DND-41 (cell line): ENCODE measurements at regions not wholly inside any gene's neighbourhood (a gene's known extent, or its start where the extent isn't known, plus 50 kb on each side); places are given as distances from the start of the nearest gene placed in this dataset.

Experiments used
- ATAC-seq: fragments of 200-7000 bp; cut with Tn5 transposase; 3 replicates; pipeline ENCODE4 v1.9.1; 2021; ENCODE audit warnings: low read depth; ENCODE audit not compliant: insufficient read depth
- DNase-seq: peaks from one replicate; pipeline ENCODE4 v3.0.0-alpha.2; 2020
- H2AFZ ChIP-seq: 2 replicates; pipeline ENCODE4 v1.6.0; 2012; ENCODE audit warnings: low read depth, low read length
- H3K27ac ChIP-seq: 2 replicates; pipeline ENCODE4 v1.5.1; 2012; ENCODE audit warnings: low read length, inconsistent platforms
- H3K27me3 ChIP-seq: fragments of 200-600 bp; sonication (generic); 2 replicates; pipeline ENCODE4 v1.6.0; 2012; ENCODE audit warnings: low read length, mild to moderate bottlenecking, inconsistent platforms; ENCODE audit not compliant: insufficient read depth, poor library complexity
- H3K36me3 ChIP-seq: 2 replicates; pipeline ENCODE4 v1.5.1; 2012; ENCODE audit warnings: low read length, inconsistent platforms; ENCODE audit not compliant: insufficient read depth
- H3K4me1 ChIP-seq: 2 replicates; pipeline ENCODE4 v1.5.1; 2012; ENCODE audit warnings: mild to moderate bottlenecking, low read length; ENCODE audit not compliant: insufficient read depth
- H3K4me2 ChIP-seq: 2 replicates; pipeline ENCODE4 v1.6.0; 2012; ENCODE audit warnings: mild to moderate bottlenecking, moderate library complexity, low read length, inconsistent platforms; ENCODE audit not compliant: insufficient read depth
- H3K4me3 ChIP-seq, 2 experiments: fragments of 200-600 bp in 1 of 2; shearing (Covaris generic) in 1 of 2; 2 replicates each; pipeline ENCODE4 v1.5.1; 2012 to 2016; ENCODE audit warnings: inconsistent platforms in 2 of 2, low read length in 2 of 2, mild to moderate bottlenecking in 2 of 2, low read depth in 1 of 2, moderate library complexity in 1 of 2
- H3K79me2 ChIP-seq: 2 replicates; pipeline ENCODE4 v1.6.0; 2012; ENCODE audit warnings: low read length, inconsistent platforms; ENCODE audit not compliant: insufficient read depth
- H3K9ac ChIP-seq: 2 replicates; pipeline ENCODE4 v1.6.0; 2012; ENCODE audit warnings: low read depth, mild to moderate bottlenecking, inconsistent platforms, low read length, moderate library complexity
- H3K9me3 ChIP-seq: 2 replicates; pipeline ENCODE4 v1.5.1; 2012; ENCODE audit warnings: low read length, moderate library complexity, mild to moderate bottlenecking, inconsistent platforms; ENCODE audit not compliant: insufficient read depth, severe bottlenecking
- H4K20me1 ChIP-seq: 2 replicates; pipeline ENCODE4 v1.6.0; 2012; ENCODE audit warnings: low read length; ENCODE audit not compliant: insufficient read depth
- EZH2 ChIP-seq: IDR thresholded peaks from 3 replicates; pipeline ENCODE4 v1.6.1; 2012; ENCODE audit warnings: borderline replicate concordance, low read depth, mild to moderate bottlenecking, moderate library complexity, low read length, inconsistent platforms; ENCODE audit not compliant: severe bottlenecking
- TF ChIP-seq, protein P1 (sequence below): IDR thresholded peaks from 2 replicates; pipeline ENCODE4 v1.5.1; 2012; ENCODE audit warnings: borderline replicate concordance, low read length, moderate library complexity, mild to moderate bottlenecking; ENCODE audit not compliant: poor library complexity, severe bottlenecking; ENCODE audit errors: extremely low read depth

DNA sequence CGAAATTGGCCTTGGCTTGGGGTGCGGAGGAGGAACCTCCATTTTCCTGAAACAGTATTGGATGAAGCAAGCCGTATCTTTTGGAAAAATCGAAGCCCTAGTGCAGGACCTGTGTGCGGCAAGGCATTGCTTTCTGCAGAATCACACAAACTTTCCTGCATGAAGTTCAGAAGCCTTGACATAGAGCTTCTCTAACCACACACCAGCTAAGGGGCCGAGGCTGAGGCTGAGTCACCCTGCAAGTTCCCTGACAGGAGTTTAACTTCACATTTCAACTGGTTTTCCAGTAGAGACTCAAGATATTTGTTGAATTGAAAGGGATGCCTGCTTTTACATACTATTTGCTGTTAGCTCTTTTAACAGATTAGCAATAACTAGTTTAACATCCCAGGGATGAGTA is 67.8 kb downstream of the TCF20 start:
- no peaks in the 10 kb centered on the region for H3K4me1 ChIP-seq
- H4K20me1 ChIP-seq, result peaks cover 78% of the 10 kb centered on the region
- H3K27me3 ChIP-seq, result no peaks in the 10 kb centered on the region
- no peak for TF ChIP-seq EZH2
- TF ChIP-seq, protein P1, sequence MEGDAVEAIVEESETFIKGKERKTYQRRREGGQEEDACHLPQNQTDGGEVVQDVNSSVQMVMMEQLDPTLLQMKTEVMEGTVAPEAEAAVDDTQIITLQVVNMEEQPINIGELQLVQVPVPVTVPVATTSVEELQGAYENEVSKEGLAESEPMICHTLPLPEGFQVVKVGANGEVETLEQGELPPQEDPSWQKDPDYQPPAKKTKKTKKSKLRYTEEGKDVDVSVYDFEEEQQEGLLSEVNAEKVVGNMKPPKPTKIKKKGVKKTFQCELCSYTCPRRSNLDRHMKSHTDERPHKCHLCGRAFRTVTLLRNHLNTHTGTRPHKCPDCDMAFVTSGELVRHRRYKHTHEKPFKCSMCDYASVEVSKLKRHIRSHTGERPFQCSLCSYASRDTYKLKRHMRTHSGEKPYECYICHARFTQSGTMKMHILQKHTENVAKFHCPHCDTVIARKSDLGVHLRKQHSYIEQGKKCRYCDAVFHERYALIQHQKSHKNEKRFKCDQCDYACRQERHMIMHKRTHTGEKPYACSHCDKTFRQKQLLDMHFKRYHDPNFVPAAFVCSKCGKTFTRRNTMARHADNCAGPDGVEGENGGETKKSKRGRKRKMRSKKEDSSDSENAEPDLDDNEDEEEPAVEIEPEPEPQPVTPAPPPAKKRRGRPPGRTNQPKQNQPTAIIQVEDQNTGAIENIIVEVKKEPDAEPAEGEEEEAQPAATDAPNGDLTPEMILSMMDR, result no peak
- no peaks in the 10 kb centered on the region for H3K9me3 ChIP-seq
- H3K79me2 ChIP-seq, result peaks cover 98% of the 10 kb centered on the region
- H3K9ac ChIP-seq, result no peak overlapping the region
- no peak overlapping the region for H3K27ac ChIP-seq
- H3K4me2 ChIP-seq, result no peak overlapping the region
- no peak overlapping the region for H3K4me3 ChIP-seq
- no peak overlapping the region for H2AFZ ChIP-seq
- ATAC-seq (no peak), DNase-seq (no peak)
- H3K36me3 ChIP-seq, result peaks cover 50% of the 10 kb centered on the region

DNA sequence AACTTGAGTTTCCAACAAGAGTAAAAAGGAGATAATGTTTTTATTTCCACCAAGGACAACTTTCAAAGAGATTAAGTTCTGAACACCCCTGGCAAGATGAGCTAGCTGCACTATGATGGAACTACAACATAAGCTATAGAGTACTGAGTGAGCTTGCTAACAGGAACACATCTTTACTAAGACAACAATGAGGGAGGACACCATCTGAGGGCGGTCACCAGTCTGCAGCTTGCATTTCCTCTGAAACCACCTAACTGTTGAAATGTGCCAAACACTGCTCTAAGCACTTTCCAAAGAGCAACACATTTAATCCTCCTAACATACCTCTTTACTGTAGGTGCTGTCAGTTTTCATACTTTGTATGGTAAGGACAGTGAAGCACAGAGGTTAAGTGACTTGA is 68.4 kb downstream of the TCF20 start:
- ATAC-seq, result no peak
- H3K9me3 ChIP-seq, result no peaks in the 10 kb centered on the region
- peaks cover 45% of the 10 kb centered on the region for H3K36me3 ChIP-seq
- no peak overlapping the region for H2AFZ ChIP-seq
- H3K27me3 ChIP-seq, result no peaks in the 10 kb centered on the region
- peaks cover 76% of the 10 kb centered on the region for H4K20me1 ChIP-seq
- no peak overlapping the region for H3K27ac ChIP-seq
- TF ChIP-seq, protein P1, result no peak
- no peak for TF ChIP-seq EZH2
- H3K9ac ChIP-seq, result no peak overlapping the region
- no peaks in the 10 kb centered on the region for H3K4me1 ChIP-seq
- H3K4me3 ChIP-seq, result no peak overlapping the region
- no peak for DNase-seq
- H3K4me2 ChIP-seq, result no peak overlapping the region
- peaks cover 96% of the 10 kb centered on the region for H3K79me2 ChIP-seq

GRCh38 chr22:42199025-42199424 is 68.4 kb upstream of the CYP2D6 start:
- no peak overlapping the region for H3K4me3 ChIP-seq
- H3K27ac ChIP-seq, result no peak overlapping the region
- no peak overlapping the region for H3K9ac ChIP-seq
- peaks cover 39% of the 10 kb centered on the region for H3K36me3 ChIP-seq
- H3K4me1 ChIP-seq, result no peaks in the 10 kb centered on the region
- DNase-seq, result no peak
- H3K79me2 ChIP-seq, result peaks cover 97% of the 10 kb centered on the region
- no peak overlapping the region for H2AFZ ChIP-seq
- H3K27me3 ChIP-seq, result no peaks in the 10 kb centered on the region
- H3K4me2 ChIP-seq, result no peak overlapping the region
- H3K9me3 ChIP-seq, result no peaks in the 10 kb centered on the region
- TF ChIP-seq EZH2, result no peak
- TF ChIP-seq, protein P1, result no peak
- ATAC-seq, result no peak
- H4K20me1 ChIP-seq, result peaks cover 84% of the 10 kb centered on the region

DNA sequence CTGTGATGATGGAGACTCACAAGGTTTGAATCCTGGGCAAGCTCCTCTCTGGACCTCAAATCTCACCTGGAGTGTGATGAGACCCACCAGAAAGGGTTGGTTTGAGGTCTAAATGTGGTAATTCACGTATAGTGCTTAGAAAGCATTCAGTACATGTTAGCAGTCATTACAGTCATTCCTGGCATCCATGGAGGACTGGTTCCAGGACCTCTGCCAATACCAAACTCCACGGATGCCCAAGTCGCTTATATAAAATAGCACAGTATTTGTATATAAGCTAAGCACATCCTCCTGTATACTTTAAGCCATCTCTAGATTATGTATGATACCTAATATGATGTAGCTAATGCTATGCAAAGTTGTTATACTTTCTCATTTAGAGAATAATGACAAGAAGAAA is 67.6 kb upstream of the CYP2D6 start:
- Histone ChIP-seq H3K4me3 (no peak overlapping the region), H4K20me1 (peaks cover 87% of the 10 kb centered on the region), H3K27ac (no peak overlapping the region), H3K9me3 (no peaks in the 10 kb centered on the region), H3K79me2 (peaks cover 97% of the 10 kb centered on the region), H2AFZ (no peak overlapping the region), H3K9ac (no peak overlapping the region), H3K27me3 (no peaks in the 10 kb centered on the region), H3K4me2 (no peak overlapping the region), H3K4me1 (no peaks in the 10 kb centered on the region), H3K36me3 (peaks cover 33% of the 10 kb centered on the region)
- TF ChIP-seq, protein P1, result no peak
- TF ChIP-seq EZH2, result no peak
- DNase-seq (no peak), ATAC-seq (no peak)
